Tibial nerve (tissue), 4 donors: ENCODE measurements at regions not wholly inside any gene's neighbourhood (a gene's known extent, or its start where the extent isn't known, plus 50 kb on each side); places are given as distances from the start of the nearest gene placed in this dataset.

Experiments
- EP300 ChIP-seq, 2 donors: sonication (generic); formaldehyde crosslinking; IDR thresholded peaks; one replicate each; pipeline ENCODE4 v1.6.1; 2017; ENCODE audit warnings: antibody characterized with exemption in 2 of 2, mild to moderate bottlenecking in 1 of 2
- POLR2A ChIP-seq, 2 donors: fragments of 450-650 bp; IDR thresholded peaks; one replicate each; pipeline ENCODE4 v1.6.1; 2017; ENCODE audit warnings: antibody characterized with exemption in 2 of 2, mild to moderate bottlenecking in 2 of 2, moderate library complexity in 2 of 2
- TF ChIP-seq, protein P1 (sequence below), 5 experiments: fragments of 200-600 bp in 3 of 5; fragments of 450-650 bp in 2 of 5; sonication (generic) in 3 of 5; IDR thresholded peaks; one replicate each; pipeline ENCODE4 v1.5.1; 2016 to 2019; ENCODE audit warnings: antibody characterized with exemption in 5 of 5, mild to moderate bottlenecking in 3 of 5, moderate library complexity in 2 of 5

DNA sequence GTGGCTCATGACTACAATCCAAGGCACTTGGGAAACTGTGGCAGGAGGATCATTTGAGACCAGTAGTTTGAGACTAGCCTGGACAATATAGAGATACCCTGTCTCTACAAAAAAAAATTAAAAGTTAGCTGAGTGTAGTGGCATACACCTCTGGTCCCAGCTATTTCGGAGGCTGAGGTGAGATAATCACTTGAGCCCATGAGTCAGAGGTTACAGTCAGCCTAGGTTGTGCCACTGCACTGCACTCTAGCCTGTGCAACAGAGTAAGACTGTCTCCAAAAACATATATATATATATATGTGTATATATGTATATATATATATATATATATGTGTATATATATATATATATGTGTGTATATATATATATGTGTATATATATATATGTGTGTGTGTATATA, 890.8 kb downstream of the NLGN4Y start:
- TF ChIP-seq, protein P1, sequence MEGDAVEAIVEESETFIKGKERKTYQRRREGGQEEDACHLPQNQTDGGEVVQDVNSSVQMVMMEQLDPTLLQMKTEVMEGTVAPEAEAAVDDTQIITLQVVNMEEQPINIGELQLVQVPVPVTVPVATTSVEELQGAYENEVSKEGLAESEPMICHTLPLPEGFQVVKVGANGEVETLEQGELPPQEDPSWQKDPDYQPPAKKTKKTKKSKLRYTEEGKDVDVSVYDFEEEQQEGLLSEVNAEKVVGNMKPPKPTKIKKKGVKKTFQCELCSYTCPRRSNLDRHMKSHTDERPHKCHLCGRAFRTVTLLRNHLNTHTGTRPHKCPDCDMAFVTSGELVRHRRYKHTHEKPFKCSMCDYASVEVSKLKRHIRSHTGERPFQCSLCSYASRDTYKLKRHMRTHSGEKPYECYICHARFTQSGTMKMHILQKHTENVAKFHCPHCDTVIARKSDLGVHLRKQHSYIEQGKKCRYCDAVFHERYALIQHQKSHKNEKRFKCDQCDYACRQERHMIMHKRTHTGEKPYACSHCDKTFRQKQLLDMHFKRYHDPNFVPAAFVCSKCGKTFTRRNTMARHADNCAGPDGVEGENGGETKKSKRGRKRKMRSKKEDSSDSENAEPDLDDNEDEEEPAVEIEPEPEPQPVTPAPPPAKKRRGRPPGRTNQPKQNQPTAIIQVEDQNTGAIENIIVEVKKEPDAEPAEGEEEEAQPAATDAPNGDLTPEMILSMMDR (IDR thresholded peaks at IDR 0.05): no peak
- TF ChIP-seq EP300 (IDR thresholded peaks at IDR 0.05) (no peak), POLR2A (IDR thresholded peaks at IDR 0.05) (no peak)
